ENCODE measurements at regions not wholly inside any gene's neighbourhood (a gene's known extent, or its start where the extent isn't known, plus 50 kb on each side); places are given as distances from the start of the nearest gene placed in this dataset.

GRCh38 chr13:84931264-84931663 is 868.0 kb downstream of the SLITRK6 start:
- POLR2A ChIA-PET: no interaction called here
- Mint-ChIP-seq H3K9me3 (peaks cover 0 to 3% (median 0%) of the 10 kb centered on the region in 5 donors), H3K4me3 (no peak overlapping the region), H3K27me3 (no peaks in the 10 kb centered on the region), H3K27ac (no peak overlapping the region), H3K4me1 (peaks cover 5 to 8% (median 7%) of the 10 kb centered on the region in 3 donors), H3K36me3 (no peaks in the 10 kb centered on the region)
- Histone ChIP-seq H3K36me3 (ENCODE audit: insufficient read depth, low read length) (no peaks in the 10 kb centered on the region), H3K9me3 (ENCODE audit: low read length) (no peaks in the 10 kb centered on the region), H3K27me3 (ENCODE audit: insufficient read depth, low read length, poor library complexity, severe bottlenecking) (no peaks in the 10 kb centered on the region), H3K4me3 (ENCODE audit: low read length) (no peak overlapping the region), H3K27ac (ENCODE audit: low read depth, low read length) (no peak overlapping the region), H3K4me1 (ENCODE audit: insufficient read depth, low read length) (no peaks in the 10 kb centered on the region)
- DNase-seq: no peak
- CTCF ChIA-PET: no interaction called here

- no peaks in the 10 kb centered on the region for H3K27me3 ChIP-seq (ENCODE audit: insufficient read depth, low read length, poor library complexity, severe bottlenecking)
- Mint-ChIP-seq H3K9me3 (peaks cover 0 to 3% (median 0%) of the 10 kb centered on the region in 5 donors), H3K27ac (no peak overlapping the region), H3K4me3 (no peak overlapping the region), H3K4me1 (no peaks in the 10 kb centered on the region), H3K36me3 (no peaks in the 10 kb centered on the region), H3K27me3 (no peaks in the 10 kb centered on the region)
- no peaks in the 10 kb centered on the region for H3K9me3 ChIP-seq (ENCODE audit: low read length)
- H3K4me1 ChIP-seq (ENCODE audit: insufficient read depth, low read length): no peaks in the 10 kb centered on the region
- H3K4me3 ChIP-seq (ENCODE audit: low read length): no peak overlapping the region
- H3K27ac ChIP-seq (ENCODE audit: low read depth, low read length): no peak overlapping the region
- no peak for DNase-seq
- ChIA-PET POLR2A (no interaction called here), CTCF (no interaction called here)
- no peaks in the 10 kb centered on the region for H3K36me3 ChIP-seq (ENCODE audit: insufficient read depth, low read length)
These were observed 871.6 kb downstream of the SLITRK6 start for GRCh38 chr13:84927442-84928169.

- no peak for DNase-seq
- Mint-ChIP-seq H3K4me3 (no peak overlapping the region), H3K4me1 (no peaks in the 10 kb centered on the region), H3K27me3 (no peaks in the 10 kb centered on the region), H3K9me3 (peaks cover 0 to 3% (median 0%) of the 10 kb centered on the region in 5 donors), H3K36me3 (no peaks in the 10 kb centered on the region), H3K27ac (no peak overlapping the region)
- Histone ChIP-seq H3K27ac (ENCODE audit: low read depth, low read length) (no peak overlapping the region), H3K9me3 (ENCODE audit: low read length) (no peaks in the 10 kb centered on the region), H3K36me3 (ENCODE audit: insufficient read depth, low read length) (no peaks in the 10 kb centered on the region), H3K27me3 (ENCODE audit: insufficient read depth, low read length, poor library complexity, severe bottlenecking) (no peaks in the 10 kb centered on the region), H3K4me1 (ENCODE audit: insufficient read depth, low read length) (no peaks in the 10 kb centered on the region), H3K4me3 (ENCODE audit: low read length) (no peak overlapping the region)
- POLR2A ChIA-PET: no interaction called here
- CTCF ChIA-PET: no interaction called here
These were observed 873.8 kb downstream of the SLITRK6 start for GRCh38 chr13:84925443-84925842.

GRCh38 chr13:84923831-84924230 is 875.4 kb downstream of the SLITRK6 start:
- H3K36me3 Mint-ChIP-seq: no peaks in the 10 kb centered on the region
- H3K4me1 ChIP-seq (ENCODE audit: insufficient read depth, low read length): no peaks in the 10 kb centered on the region
- H3K36me3 ChIP-seq (ENCODE audit: insufficient read depth, low read length): no peaks in the 10 kb centered on the region
- ChIA-PET POLR2A (no interaction called here), CTCF (no interaction called here)
- H3K4me3 Mint-ChIP-seq: no peak overlapping the region
- H3K9me3 ChIP-seq (ENCODE audit: low read length): no peaks in the 10 kb centered on the region
- no peaks in the 10 kb centered on the region for H3K27me3 Mint-ChIP-seq
- DNase-seq: no peak
- H3K27ac ChIP-seq (ENCODE audit: low read depth, low read length): no peak overlapping the region
- no peak overlapping the region for H3K27ac Mint-ChIP-seq
- H3K9me3 Mint-ChIP-seq: peaks cover 0 to 3% (median 0%) of the 10 kb centered on the region in 5 donors
- H3K4me1 Mint-ChIP-seq: no peaks in the 10 kb centered on the region
- H3K4me3 ChIP-seq (ENCODE audit: low read length): no peak overlapping the region
- H3K27me3 ChIP-seq (ENCODE audit: insufficient read depth, low read length, poor library complexity, severe bottlenecking): no peaks in the 10 kb centered on the region

GRCh38 chr13:84917252-84917878 is 881.9 kb downstream of the SLITRK6 start:
- Mint-ChIP-seq H3K9me3 (no peaks in the 10 kb centered on the region), H3K4me1 (no peaks in the 10 kb centered on the region), H3K4me3 (no peak overlapping the region), H3K27ac (no peak overlapping the region), H3K36me3 (no peaks in the 10 kb centered on the region), H3K27me3 (no peaks in the 10 kb centered on the region)
- H3K4me1 ChIP-seq (ENCODE audit: insufficient read depth, low read length): no peaks in the 10 kb centered on the region
- no peaks in the 10 kb centered on the region for H3K27me3 ChIP-seq (ENCODE audit: insufficient read depth, low read length, poor library complexity, severe bottlenecking)
- H3K27ac ChIP-seq (ENCODE audit: low read depth, low read length): no peak overlapping the region
- DNase-seq: no peak
- no peaks in the 10 kb centered on the region for H3K36me3 ChIP-seq (ENCODE audit: insufficient read depth, low read length)
- POLR2A ChIA-PET: no interaction called here
- CTCF ChIA-PET: no interaction called here
- no peaks in the 10 kb centered on the region for H3K9me3 ChIP-seq (ENCODE audit: low read length)
- no peak overlapping the region for H3K4me3 ChIP-seq (ENCODE audit: low read length)

GRCh38 chr13:84912720-84913119 is 886.5 kb downstream of the SLITRK6 start:
- Histone ChIP-seq H3K27me3 (ENCODE audit: insufficient read depth, low read length, poor library complexity, severe bottlenecking) (no peaks in the 10 kb centered on the region), H3K4me1 (ENCODE audit: insufficient read depth, low read length) (no peaks in the 10 kb centered on the region), H3K9me3 (ENCODE audit: low read length) (no peaks in the 10 kb centered on the region), H3K27ac (ENCODE audit: low read depth, low read length) (no peak overlapping the region), H3K4me3 (ENCODE audit: low read length) (no peak overlapping the region), H3K36me3 (ENCODE audit: insufficient read depth, low read length) (no peaks in the 10 kb centered on the region)
- H3K27me3 Mint-ChIP-seq: no peaks in the 10 kb centered on the region
- H3K27ac Mint-ChIP-seq: no peak overlapping the region
- ChIA-PET POLR2A (no interaction called here), CTCF (no interaction called here)
- H3K9me3 Mint-ChIP-seq: peaks cover 0 to 4% (median 0%) of the 10 kb centered on the region in 5 donors
- H3K4me1 Mint-ChIP-seq: no peaks in the 10 kb centered on the region
- H3K36me3 Mint-ChIP-seq: no peaks in the 10 kb centered on the region
- DNase-seq: no peak
- H3K4me3 Mint-ChIP-seq: no peak overlapping the region

GRCh38 chr13:84910423-84910822 is 888.8 kb downstream of the SLITRK6 start:
- no peaks in the 10 kb centered on the region for H3K36me3 Mint-ChIP-seq
- H3K4me1 ChIP-seq (ENCODE audit: insufficient read depth, low read length): no peaks in the 10 kb centered on the region
- H3K27ac Mint-ChIP-seq: no peak overlapping the region
- no peak for DNase-seq
- H3K27me3 ChIP-seq (ENCODE audit: insufficient read depth, low read length, poor library complexity, severe bottlenecking): no peaks in the 10 kb centered on the region
- no peak overlapping the region for H3K4me3 ChIP-seq (ENCODE audit: low read length)
- CTCF ChIA-PET: no interaction called here
- H3K27me3 Mint-ChIP-seq: no peaks in the 10 kb centered on the region
- no peaks in the 10 kb centered on the region for H3K36me3 ChIP-seq (ENCODE audit: insufficient read depth, low read length)
- peaks cover 0 to 4% (median 0%) of the 10 kb centered on the region in 5 donors for H3K9me3 Mint-ChIP-seq
- H3K4me1 Mint-ChIP-seq: no peaks in the 10 kb centered on the region
- no peak overlapping the region for H3K27ac ChIP-seq (ENCODE audit: low read depth, low read length)
- no peaks in the 10 kb centered on the region for H3K9me3 ChIP-seq (ENCODE audit: low read length)
- no peak overlapping the region for H3K4me3 Mint-ChIP-seq
- POLR2A ChIA-PET: no interaction called here

GRCh38 chr13:84903391-84903790 is 895.8 kb downstream of the SLITRK6 start:
- no peaks in the 10 kb centered on the region for H3K36me3 ChIP-seq (ENCODE audit: insufficient read depth, low read length)
- H3K9me3 ChIP-seq (ENCODE audit: low read length): no peaks in the 10 kb centered on the region
- DNase-seq: no peak
- CTCF ChIA-PET: no interaction called here
- Mint-ChIP-seq H3K36me3 (no peaks in the 10 kb centered on the region), H3K27me3 (no peaks in the 10 kb centered on the region), H3K27ac (no peak overlapping the region), H3K9me3 (peaks cover 0 to 3% (median 0%) of the 10 kb centered on the region in 5 donors), H3K4me3 (no peak overlapping the region), H3K4me1 (no peaks in the 10 kb centered on the region)
- POLR2A ChIA-PET: no interaction called here
- H3K4me1 ChIP-seq (ENCODE audit: insufficient read depth, low read length): no peaks in the 10 kb centered on the region
- H3K27ac ChIP-seq (ENCODE audit: low read depth, low read length): no peak overlapping the region
- no peaks in the 10 kb centered on the region for H3K27me3 ChIP-seq (ENCODE audit: insufficient read depth, low read length, poor library complexity, severe bottlenecking)
- no peak overlapping the region for H3K4me3 ChIP-seq (ENCODE audit: low read length)
